WTC11 (cell line): ENCODE measurements at regions not wholly inside any gene's neighbourhood (a gene's known extent, or its start where the extent isn't known, plus 50 kb on each side); places are given as distances from the start of the nearest gene placed in this dataset.

Source experiments
- ATAC-seq: fragments of 200-7000 bp; cut with Tn5 transposase; 2 replicates; pipeline ENCODE4 v1.10.0; 2021; ENCODE audit warnings: mild to moderate bottlenecking, moderate library complexity
- CTCF ChIA-PET: fragments of 300-600 bp; sonication (Branson Sonifier 250); formaldehyde crosslinking; loops from one replicate; lab custom pipeline; 2021; ENCODE audit warnings: antibody characterized with exemption; lab: Charles Lee
- POLR2A ChIA-PET: fragments of 350-600 bp; sonication (Branson Sonifier 250); formaldehyde crosslinking; loops from one replicate; lab custom pipeline; 2021; ENCODE audit warnings: antibody characterized with exemption; lab: Charles Lee
- DNase-seq: peaks from one replicate; pipeline ENCODE4 v3.0.0; 2021; ENCODE audit warnings: low spot score
- H3K27ac Mint-ChIP-seq: 2 replicates; pipeline ENCODE4 v1.8.0; 2021; ENCODE audit warnings: mixed read lengths
- H3K27me3 Mint-ChIP-seq: 2 replicates; pipeline ENCODE4 v1.8.0; 2021; ENCODE audit warnings: low read depth, mild to moderate bottlenecking, moderate library complexity, mixed read lengths
- H3K36me3 Mint-ChIP-seq: 2 replicates; pipeline ENCODE4 v1.8.0; 2021; ENCODE audit warnings: mixed read lengths
- H3K4me1 Mint-ChIP-seq: 2 replicates; pipeline ENCODE4 v1.8.0; 2022; ENCODE audit warnings: mixed read lengths
- H3K4me3 Mint-ChIP-seq: 2 replicates; pipeline ENCODE4 v1.8.0; 2021; ENCODE audit warnings: mild to moderate bottlenecking, moderate library complexity, mixed read lengths
- H3K9me3 Mint-ChIP-seq: 2 replicates; pipeline ENCODE4 v1.8.0; 2021; ENCODE audit warnings: mixed read lengths
- CREB1 ChIP-seq: sonication (generic); formaldehyde crosslinking; IDR thresholded peaks from 2 replicates; pipeline ENCODE4 v1.8.0; 2023; ENCODE audit warnings: mild to moderate bottlenecking, missing genetic modification reagents
- GABPB1 ChIP-seq: sonication (generic); formaldehyde crosslinking; IDR thresholded peaks from 2 replicates; pipeline ENCODE4 v1.8.1; 2023; ENCODE audit warnings: mild to moderate bottlenecking, missing genetic modification reagents
- HMGA2 ChIP-seq: fragments of 250-450 bp; sonication (Bioruptor Pico); IDR thresholded peaks from 2 replicates; pipeline ENCODE4 v1.4.0; 2021; ENCODE audit warnings: mild to moderate bottlenecking, moderate library complexity
- KAT7 ChIP-seq: sonication (generic); formaldehyde crosslinking; IDR thresholded peaks from 2 replicates; pipeline ENCODE4 v1.8.1; 2023; ENCODE audit warnings: missing genetic modification reagents, mild to moderate bottlenecking, borderline replicate concordance
- NFATC4 ChIP-seq: fragments of 250-450 bp; sonication (Bioruptor Pico); IDR thresholded peaks from 2 replicates; pipeline ENCODE4 v1.9.0; 2021; ENCODE audit warnings: mild to moderate bottlenecking
- NR2C2 ChIP-seq: sonication (generic); formaldehyde crosslinking; IDR thresholded peaks from 2 replicates; pipeline ENCODE4 v1.8.0; 2022; ENCODE audit warnings: mild to moderate bottlenecking, missing genetic modification reagents
- PRRX2 ChIP-seq: fragments of 250-450 bp; sonication (Bioruptor Pico); IDR thresholded peaks from 2 replicates; pipeline ENCODE4 v1.8.0; 2021; ENCODE audit warnings: mild to moderate bottlenecking
- SMAD3 ChIP-seq: sonication (generic); formaldehyde crosslinking; IDR thresholded peaks from 2 replicates; pipeline ENCODE4 v1.8.0; 2022; ENCODE audit warnings: missing genetic modification reagents, mild to moderate bottlenecking, borderline replicate concordance
- TCF7 ChIP-seq: sonication (generic); formaldehyde crosslinking; IDR thresholded peaks from 2 replicates; pipeline ENCODE4 v1.8.0; 2022; ENCODE audit warnings: mild to moderate bottlenecking, low read depth, missing genetic modification reagents, moderate library complexity
- TEAD1 ChIP-seq: sonication (generic); formaldehyde crosslinking; IDR thresholded peaks from 2 replicates; pipeline ENCODE4 v1.8.0; 2022; ENCODE audit warnings: mild to moderate bottlenecking, missing genetic modification reagents
- TP53 ChIP-seq: sonication (generic); formaldehyde crosslinking; IDR thresholded peaks from 2 replicates; pipeline ENCODE4 v1.8.1; 2023; ENCODE audit warnings: mild to moderate bottlenecking, missing genetic modification reagents
- ZNF219 ChIP-seq: sonication (generic); formaldehyde crosslinking; IDR thresholded peaks from 2 replicates; pipeline ENCODE4 v1.8.0; 2023; ENCODE audit warnings: missing genetic modification reagents, mild to moderate bottlenecking, borderline replicate concordance
- ZNF263 ChIP-seq: sonication (generic); formaldehyde crosslinking; IDR thresholded peaks from 2 replicates; pipeline ENCODE4 v1.8.1; 2022; ENCODE audit warnings: low read depth, mild to moderate bottlenecking, moderate library complexity, missing genetic modification reagents
- ZNF396 ChIP-seq: fragments of 250-450 bp; sonication (Bioruptor Pico); IDR thresholded peaks from 2 replicates; pipeline ENCODE4 v1.8.0; 2021; ENCODE audit warnings: mild to moderate bottlenecking, moderate library complexity, borderline replicate concordance
- TF ChIP-seq, protein P1 (sequence below): fragments of 250-450 bp; sonication (Bioruptor Pico); conservative IDR thresholded peaks from 2 replicates; pipeline ENCODE4 v1.9.0; 2021; ENCODE audit warnings: mild to moderate bottlenecking
- TF ChIP-seq, protein P2 (sequence below): sonication (generic); formaldehyde crosslinking; IDR thresholded peaks from 2 replicates; pipeline ENCODE4 v1.8.0; 2022; ENCODE audit warnings: mild to moderate bottlenecking, missing genetic modification reagents
- TF ChIP-seq, protein P3 (sequence below): sonication (generic); formaldehyde crosslinking; IDR thresholded peaks from 2 replicates; pipeline ENCODE4 v1.8.0; 2022; ENCODE audit warnings: mild to moderate bottlenecking, missing genetic modification reagents
- TF ChIP-seq, protein P4 (sequence below): sonication (generic); formaldehyde crosslinking; IDR thresholded peaks from 2 replicates; pipeline ENCODE4 v1.8.1; 2022; ENCODE audit warnings: mild to moderate bottlenecking, missing genetic modification reagents, moderate library complexity, borderline replicate concordance
- TF ChIP-seq, protein P5 (sequence below): fragments of 250-450 bp; sonication (Bioruptor Pico); IDR thresholded peaks from 2 replicates; pipeline ENCODE4 v1.9.0; 2021; ENCODE audit warnings: mild to moderate bottlenecking
- TF ChIP-seq, protein P6 (sequence below): sonication (generic); formaldehyde crosslinking; IDR thresholded peaks from 2 replicates; pipeline ENCODE4 v1.8.1; 2023; ENCODE audit warnings: mild to moderate bottlenecking, moderate library complexity, missing genetic modification reagents

DNA sequence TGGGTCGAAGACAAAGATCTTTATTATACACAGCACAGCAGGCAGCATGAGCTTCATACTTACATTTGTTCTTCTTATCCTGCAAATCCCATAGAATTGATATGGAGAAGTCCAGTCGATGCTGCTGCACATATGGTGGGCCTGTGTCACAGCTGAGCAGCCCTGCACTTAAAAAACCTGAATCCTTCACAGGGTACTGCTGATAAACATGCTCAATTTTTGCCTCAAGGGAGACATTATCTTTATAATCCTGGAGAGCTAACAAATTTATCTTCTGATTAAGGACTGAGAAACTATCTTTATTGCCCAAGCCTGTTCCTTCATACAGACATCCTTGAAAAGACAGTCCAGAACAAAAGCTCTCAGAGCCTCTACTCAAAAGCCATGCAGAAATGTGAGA, 434.4 kb upstream of the FAM47C start:
- TF ChIP-seq NFATC4: no peak
- TF ChIP-seq PRRX2 (CRISPR knock-in tag): no peak
- TF ChIP-seq, protein P1, sequence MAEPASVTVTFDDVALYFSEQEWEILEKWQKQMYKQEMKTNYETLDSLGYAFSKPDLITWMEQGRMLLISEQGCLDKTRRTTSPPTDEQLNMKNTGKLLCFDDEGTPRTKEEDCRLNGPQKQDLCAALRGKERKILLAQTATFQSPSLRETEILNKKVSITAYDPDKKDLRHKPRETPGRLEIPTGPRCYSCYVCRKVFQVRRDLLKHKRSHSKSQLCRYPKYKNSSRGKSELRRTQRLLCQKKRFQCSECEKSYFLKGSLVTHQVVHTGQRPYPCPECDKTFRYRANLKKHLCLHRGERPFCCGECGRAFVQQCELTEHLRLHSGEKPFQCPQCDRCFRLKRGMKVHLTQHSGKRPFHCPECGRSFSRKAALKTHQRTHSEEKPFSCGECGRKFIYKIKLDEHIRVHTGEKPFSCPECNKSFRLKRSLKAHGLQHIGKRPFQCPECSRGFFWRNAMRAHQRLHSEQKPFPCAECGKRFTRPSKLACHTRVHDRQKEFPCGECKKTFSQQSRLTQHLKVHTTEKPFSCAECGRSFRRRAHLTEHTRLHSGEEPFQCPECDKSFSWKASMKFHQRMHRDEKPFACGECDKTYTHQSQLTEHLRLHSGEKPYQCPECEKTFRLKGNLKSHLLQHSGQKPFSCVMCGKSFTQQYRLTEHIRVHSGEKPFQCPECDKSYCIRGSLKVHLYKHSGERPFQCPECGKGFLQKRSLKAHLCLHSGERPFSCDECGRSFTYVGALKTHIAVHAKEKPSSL (CRISPR knock-in tag): no peak
- TF ChIP-seq HMGA2: no peak
- TF ChIP-seq, protein P2, sequence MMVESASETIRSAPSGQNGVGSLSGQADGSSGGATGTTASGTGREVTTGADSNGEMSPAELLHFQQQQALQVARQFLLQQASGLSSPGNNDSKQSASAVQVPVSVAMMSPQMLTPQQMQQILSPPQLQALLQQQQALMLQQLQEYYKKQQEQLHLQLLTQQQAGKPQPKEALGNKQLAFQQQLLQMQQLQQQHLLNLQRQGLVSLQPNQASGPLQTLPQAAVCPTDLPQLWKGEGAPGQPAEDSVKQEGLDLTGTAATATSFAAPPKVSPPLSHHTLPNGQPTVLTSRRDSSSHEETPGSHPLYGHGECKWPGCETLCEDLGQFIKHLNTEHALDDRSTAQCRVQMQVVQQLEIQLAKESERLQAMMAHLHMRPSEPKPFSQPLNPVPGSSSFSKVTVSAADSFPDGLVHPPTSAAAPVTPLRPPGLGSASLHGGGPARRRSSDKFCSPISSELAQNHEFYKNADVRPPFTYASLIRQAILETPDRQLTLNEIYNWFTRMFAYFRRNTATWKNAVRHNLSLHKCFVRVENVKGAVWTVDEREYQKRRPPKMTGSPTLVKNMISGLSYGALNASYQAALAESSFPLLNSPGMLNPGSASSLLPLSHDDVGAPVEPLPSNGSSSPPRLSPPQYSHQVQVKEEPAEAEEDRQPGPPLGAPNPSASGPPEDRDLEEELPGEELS (CRISPR knock-in tag): no peak
- TF ChIP-seq TEAD1: no peak
- no peak for TF ChIP-seq CREB1 (CRISPR knock-in tag)
- peaks cover 23% of the 10 kb centered on the region for H3K4me1 Mint-ChIP-seq
- CTCF ChIA-PET: interaction anchor here (0.6 kb wide), 1 partner anchor 334 kb away, joined by 3 read pairs; no protein-coding TSS in a partner anchor
- POLR2A ChIA-PET: no interaction called here
- no peaks in the 10 kb centered on the region for H3K36me3 Mint-ChIP-seq
- H3K4me3 Mint-ChIP-seq: no peak overlapping the region
- no peak overlapping the region for H3K27ac Mint-ChIP-seq
- no peak for ATAC-seq
- H3K9me3 Mint-ChIP-seq: no peaks in the 10 kb centered on the region
- DNase-seq: no peak
- H3K27me3 Mint-ChIP-seq: peaks cover 18% of the 10 kb centered on the region

DNA sequence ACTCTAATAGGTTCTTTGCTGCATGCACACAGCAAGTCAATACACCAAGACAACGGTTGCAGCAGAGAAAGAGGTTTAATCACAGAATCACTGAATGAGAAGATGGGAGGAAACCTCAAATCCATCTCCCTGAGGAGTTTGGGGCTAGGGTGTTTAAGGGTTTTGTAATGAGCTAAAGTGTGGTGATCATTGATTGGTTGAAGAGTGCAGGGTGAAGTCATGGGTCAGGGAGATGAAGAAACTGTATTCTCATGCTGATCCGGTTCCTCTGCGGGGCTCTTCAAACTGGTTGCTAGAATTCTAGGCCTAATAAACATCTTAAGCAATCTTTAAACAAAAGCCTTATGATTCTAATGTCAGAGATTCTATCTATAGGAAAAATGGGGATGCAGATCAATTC, 432.5 kb upstream of the FAM47C start:
- ChIA-PET POLR2A (no interaction called here), CTCF (no interaction called here)
- no peak overlapping the region for H3K27ac Mint-ChIP-seq
- no peak overlapping the region for H3K4me3 Mint-ChIP-seq
- no peaks in the 10 kb centered on the region for H3K9me3 Mint-ChIP-seq
- H3K27me3 Mint-ChIP-seq: peaks cover 18% of the 10 kb centered on the region
- ATAC-seq (peak; percentile 89), DNase-seq (peak; percentile 6)
- H3K4me1 Mint-ChIP-seq: peaks cover 23% of the 10 kb centered on the region
- no peak for TF ChIP-seq TCF7
- TF ChIP-seq NR2C2 (CRISPR knock-in tag): no peak
- TF ChIP-seq ZNF396 (CRISPR knock-in tag): no peak
- TF ChIP-seq, protein P3, sequence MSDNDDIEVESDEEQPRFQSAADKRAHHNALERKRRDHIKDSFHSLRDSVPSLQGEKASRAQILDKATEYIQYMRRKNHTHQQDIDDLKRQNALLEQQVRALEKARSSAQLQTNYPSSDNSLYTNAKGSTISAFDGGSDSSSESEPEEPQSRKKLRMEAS (CRISPR knock-in tag): no peak
- no peaks in the 10 kb centered on the region for H3K36me3 Mint-ChIP-seq

DNA sequence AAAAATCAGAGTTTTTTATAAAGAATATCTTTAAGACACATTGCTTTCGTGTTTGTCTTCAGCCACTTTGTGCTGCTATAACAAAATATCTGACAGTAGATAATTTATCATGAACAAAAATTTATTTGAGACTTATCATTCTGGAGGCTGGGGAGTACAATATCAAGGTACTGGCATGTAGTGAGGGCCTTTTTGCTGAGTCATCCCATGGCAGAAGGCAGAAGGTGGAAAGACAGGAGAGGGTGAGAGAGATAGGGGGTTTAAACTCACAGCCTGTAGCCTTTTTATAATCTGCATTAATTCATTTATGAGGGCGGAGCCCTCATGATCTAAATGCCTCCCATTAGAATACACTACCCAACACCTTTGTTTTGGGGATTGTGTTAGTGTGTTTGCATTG, 431.2 kb upstream of the FAM47C start:
- CTCF ChIA-PET: no interaction called here
- peaks cover 23% of the 10 kb centered on the region for H3K4me1 Mint-ChIP-seq
- POLR2A ChIA-PET: no interaction called here
- H3K27me3 Mint-ChIP-seq: peaks cover 18% of the 10 kb centered on the region
- H3K36me3 Mint-ChIP-seq: no peaks in the 10 kb centered on the region
- TF ChIP-seq GABPB1 (CRISPR knock-in tag) (no peak), ZNF219 (no peak), KAT7 (CRISPR knock-in tag) (no peak)
- TF ChIP-seq, protein P4, sequence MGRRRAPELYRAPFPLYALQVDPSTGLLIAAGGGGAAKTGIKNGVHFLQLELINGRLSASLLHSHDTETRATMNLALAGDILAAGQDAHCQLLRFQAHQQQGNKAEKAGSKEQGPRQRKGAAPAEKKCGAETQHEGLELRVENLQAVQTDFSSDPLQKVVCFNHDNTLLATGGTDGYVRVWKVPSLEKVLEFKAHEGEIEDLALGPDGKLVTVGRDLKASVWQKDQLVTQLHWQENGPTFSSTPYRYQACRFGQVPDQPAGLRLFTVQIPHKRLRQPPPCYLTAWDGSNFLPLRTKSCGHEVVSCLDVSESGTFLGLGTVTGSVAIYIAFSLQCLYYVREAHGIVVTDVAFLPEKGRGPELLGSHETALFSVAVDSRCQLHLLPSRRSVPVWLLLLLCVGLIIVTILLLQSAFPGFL: no peak
- TF ChIP-seq, all 79 proteins: peak for 0
- no peak for DNase-seq
- no peaks in the 10 kb centered on the region for H3K9me3 Mint-ChIP-seq
- no peak for ATAC-seq
- H3K27ac Mint-ChIP-seq: no peak overlapping the region
- no peak overlapping the region for H3K4me3 Mint-ChIP-seq

DNA sequence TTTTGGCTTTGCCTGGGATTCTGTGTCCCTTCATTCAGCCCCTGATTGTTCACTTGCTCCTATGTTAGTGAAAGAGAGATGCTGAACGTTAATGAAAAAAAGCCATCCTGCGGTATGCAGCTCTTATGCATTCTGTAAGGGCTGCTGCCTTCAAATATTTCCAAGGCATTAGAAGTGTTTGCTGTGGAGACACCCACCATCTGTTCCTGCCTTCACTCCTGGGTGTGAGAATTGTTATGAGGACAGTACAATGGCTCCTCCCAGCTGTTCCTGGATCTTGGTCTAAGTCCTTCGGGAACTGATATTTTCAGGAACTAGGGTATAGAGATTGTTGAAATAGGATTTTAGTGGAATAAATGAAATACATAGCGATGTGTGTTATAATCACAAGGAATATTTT, 427.1 kb upstream of the FAM47C start:
- DNase-seq: no peak
- ChIA-PET CTCF (no interaction called here), POLR2A (no interaction called here)
- no peak overlapping the region for H3K27ac Mint-ChIP-seq
- peaks cover 14% of the 10 kb centered on the region for H3K4me1 Mint-ChIP-seq
- no peaks in the 10 kb centered on the region for H3K9me3 Mint-ChIP-seq
- no peak for ATAC-seq
- no peaks in the 10 kb centered on the region for H3K36me3 Mint-ChIP-seq
- peaks cover 7% of the 10 kb centered on the region for H3K27me3 Mint-ChIP-seq
- TF ChIP-seq, protein P5, sequence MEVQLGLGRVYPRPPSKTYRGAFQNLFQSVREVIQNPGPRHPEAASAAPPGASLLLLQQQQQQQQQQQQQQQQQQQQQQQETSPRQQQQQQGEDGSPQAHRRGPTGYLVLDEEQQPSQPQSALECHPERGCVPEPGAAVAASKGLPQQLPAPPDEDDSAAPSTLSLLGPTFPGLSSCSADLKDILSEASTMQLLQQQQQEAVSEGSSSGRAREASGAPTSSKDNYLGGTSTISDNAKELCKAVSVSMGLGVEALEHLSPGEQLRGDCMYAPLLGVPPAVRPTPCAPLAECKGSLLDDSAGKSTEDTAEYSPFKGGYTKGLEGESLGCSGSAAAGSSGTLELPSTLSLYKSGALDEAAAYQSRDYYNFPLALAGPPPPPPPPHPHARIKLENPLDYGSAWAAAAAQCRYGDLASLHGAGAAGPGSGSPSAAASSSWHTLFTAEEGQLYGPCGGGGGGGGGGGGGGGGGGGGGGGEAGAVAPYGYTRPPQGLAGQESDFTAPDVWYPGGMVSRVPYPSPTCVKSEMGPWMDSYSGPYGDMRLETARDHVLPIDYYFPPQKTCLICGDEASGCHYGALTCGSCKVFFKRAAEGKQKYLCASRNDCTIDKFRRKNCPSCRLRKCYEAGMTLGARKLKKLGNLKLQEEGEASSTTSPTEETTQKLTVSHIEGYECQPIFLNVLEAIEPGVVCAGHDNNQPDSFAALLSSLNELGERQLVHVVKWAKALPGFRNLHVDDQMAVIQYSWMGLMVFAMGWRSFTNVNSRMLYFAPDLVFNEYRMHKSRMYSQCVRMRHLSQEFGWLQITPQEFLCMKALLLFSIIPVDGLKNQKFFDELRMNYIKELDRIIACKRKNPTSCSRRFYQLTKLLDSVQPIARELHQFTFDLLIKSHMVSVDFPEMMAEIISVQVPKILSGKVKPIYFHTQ: no peak
- TF ChIP-seq HMGA2 (no peak), SMAD3 (CRISPR knock-in tag) (no peak), ZNF263 (CRISPR knock-in tag) (no peak), TP53 (CRISPR knock-in tag) (no peak)
- TF ChIP-seq, protein P6, sequence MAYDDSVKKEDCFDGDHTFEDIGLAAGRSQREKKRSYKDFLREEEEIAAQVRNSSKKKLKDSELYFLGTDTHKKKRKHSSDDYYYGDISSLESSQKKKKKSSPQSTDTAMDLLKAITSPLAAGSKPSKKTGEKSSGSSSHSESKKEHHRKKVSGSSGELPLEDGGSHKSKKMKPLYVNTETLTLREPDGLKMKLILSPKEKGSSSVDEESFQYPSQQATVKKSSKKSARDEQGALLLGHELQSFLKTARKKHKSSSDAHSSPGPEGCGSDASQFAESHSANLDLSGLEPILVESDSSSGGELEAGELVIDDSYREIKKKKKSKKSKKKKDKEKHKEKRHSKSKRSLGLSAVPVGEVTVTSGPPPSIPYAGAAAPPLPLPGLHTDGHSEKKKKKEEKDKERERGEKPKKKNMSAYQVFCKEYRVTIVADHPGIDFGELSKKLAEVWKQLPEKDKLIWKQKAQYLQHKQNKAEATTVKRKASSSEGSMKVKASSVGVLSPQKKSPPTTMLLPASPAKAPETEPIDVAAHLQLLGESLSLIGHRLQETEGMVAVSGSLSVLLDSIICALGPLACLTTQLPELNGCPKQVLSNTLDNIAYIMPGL (CRISPR knock-in tag): no peak
- TF ChIP-seq, all 79 proteins: peak for 0
- H3K4me3 Mint-ChIP-seq: no peak overlapping the region
